HG03060 (cell line): ENCODE measurements at regions not wholly inside any gene's neighbourhood (a gene's known extent, or its start where the extent isn't known, plus 50 kb on each side); places are given as distances from the start of the nearest gene placed in this dataset.

ENCODE experiments used
- ATAC-seq: cut with Tn5 transposase; IDR thresholded peaks from one replicate; pipeline ENCODE4 v1.9.1; 2021; ENCODE audit warnings: low read depth, moderate number of reproducible peaks; ENCODE audit not compliant: unreplicated experiment

DNA sequence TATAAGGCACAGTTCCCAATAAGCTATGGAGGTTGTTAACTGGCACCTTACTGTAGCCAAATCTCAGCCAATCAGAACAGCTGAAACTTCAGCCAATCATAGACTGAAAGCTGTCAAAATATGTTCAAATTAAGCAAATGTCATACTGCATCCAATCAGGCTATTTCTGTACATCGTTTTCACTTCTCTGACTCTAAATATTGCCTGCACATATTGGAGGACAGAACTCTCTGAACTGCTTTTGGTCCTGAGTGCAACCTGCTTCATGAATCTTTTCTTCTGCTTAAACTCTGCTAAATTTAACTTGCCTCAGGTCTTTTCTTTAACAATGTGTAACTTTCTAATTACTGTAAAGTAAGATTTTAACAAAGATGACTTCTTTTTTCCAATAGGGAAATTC, 1198.9 kb upstream of the PCDH7 start:
- ATAC-seq = no peak

DNA sequence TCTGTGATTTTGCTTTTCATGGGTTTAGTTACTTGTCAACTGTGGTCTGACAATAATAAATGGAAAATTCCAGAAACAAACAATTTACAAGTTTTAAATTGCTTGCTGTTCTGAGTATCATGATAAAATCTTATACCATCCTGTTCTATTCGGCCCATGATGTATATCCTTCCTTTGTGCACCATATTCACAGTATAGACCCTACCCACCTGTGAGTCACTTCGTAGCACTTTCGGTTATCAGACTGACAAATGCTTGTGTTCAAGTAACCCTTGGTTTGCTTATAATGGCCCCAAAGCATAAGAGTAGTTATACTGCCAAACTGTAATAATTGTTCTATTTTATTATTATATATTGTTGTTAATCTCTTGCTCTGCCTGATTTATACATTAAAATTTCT, 1183.4 kb upstream of the PCDH7 start:
- ATAC-seq = no peak

DNA sequence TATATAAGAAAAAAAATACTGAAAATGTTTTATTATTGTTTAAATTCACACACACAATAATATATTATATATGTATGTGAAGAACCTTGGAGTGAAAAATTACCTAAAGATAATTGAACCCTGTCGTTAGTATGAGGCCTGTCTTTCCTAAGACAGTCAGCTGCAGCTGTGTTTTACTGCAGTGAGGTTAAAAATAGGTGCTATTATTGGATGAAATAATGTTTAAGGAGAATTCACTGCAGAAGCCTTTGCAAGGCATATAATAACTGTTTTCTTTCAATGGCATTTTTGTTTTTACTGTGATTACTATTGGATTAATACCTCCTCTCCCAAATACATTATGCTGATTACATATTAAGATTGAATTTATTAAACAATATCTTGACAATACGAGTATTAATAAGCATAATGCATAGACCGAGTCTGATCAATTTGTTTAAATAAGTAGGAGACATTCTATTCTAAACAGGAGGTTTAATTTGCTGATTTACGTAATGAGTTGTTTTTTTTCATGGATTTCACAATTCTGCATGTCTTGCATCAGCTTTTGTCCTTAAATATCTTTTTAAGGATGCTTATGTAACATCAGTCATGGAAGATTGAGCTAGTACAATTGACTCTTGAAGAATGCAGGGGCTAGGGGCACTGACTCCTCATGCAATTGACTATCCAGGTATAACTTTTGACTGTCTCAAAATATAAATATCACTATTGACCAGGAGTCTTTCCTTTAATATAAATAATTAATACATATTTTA, 1181.1 kb upstream of the PCDH7 start:
- ATAC-seq = no peak

DNA sequence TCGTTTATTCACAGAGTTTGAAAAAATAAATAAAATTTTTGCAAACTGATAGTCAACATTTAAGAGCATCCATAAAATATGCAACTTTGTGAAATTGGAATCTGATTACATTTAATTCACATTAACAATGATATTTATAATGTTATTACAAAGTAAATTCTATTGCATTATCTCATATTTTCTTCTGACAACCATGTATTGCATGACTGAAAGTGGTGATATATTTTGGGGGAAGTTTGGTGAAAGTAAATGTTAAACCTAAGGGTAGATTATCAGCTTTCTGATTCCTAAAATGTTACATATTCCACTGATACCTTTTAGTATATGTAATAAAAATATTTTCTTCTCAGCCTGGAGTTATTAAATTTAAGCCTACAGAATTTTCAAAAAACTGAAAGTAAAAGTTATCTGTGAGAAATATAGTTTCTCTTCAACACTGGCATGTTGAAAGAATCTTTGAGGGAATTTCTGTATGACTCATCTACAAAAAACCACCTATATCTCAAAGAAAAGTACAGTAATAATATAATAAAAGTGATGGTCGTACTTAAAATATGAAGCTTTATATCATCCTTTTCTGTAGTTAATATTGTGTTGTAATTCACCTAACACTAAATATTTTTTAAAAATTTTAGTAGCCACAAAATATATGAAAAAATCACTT, 1179.6 kb upstream of the PCDH7 start:
- ATAC-seq = peak; percentile 51

DNA sequence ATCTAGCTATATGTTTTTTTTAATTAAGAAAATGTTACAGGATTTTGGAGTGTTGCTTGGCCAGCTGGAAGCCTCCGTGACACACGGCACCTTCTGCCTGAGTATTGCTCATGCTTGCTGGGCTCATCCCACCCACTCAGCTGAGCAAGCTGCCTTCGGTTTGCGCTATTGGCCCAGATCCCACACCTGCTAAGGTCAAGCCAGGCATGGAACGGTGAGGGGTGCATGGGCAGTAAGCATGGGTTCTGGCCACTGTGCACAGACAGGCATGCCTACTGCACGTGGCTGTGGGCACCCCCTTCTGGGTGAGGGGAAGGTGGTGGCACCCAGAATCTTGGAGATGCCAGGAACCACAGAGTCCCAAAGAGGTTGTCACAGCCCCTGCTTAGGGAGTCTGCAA, 1178.4 kb upstream of the PCDH7 start:
- ATAC-seq = no peak

DNA sequence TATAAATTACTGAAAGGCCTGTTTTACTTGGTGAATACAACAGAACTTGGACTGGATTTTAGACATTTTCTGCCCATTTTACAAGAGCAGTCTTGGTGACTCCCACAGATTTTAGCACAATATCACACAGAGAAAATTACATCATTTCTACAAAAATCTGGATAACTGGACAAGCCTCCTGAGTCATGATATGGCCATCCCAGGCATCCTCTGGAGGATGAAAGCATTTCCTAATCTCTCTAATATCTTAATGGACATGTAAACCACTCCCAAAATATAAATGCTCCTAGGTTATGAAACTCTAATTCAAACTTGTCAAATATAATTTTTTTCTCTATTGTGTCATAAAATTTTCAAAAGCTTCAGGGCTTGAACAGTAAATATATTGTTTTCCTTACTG, 1170.8 kb upstream of the PCDH7 start:
- no peak for ATAC-seq

DNA sequence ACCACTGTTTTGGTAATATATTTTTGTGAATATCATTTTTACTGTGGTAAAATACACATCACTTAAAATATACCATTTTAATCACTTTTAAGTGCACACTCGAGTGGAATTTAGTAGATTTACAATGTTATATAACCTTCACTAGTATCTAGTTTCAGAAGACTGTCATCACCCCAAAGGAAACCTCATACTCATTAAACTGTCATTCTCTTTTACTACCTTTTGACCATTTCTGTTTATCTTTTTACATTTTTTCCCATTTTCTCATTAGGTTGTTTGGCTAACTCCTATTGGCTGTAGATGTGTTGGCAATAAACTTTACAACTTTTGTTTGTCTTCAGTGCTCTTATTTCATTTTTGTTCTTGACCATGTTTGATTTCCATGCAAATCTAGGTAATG, 1168.3 kb upstream of the PCDH7 start:
- no peak for ATAC-seq

DNA sequence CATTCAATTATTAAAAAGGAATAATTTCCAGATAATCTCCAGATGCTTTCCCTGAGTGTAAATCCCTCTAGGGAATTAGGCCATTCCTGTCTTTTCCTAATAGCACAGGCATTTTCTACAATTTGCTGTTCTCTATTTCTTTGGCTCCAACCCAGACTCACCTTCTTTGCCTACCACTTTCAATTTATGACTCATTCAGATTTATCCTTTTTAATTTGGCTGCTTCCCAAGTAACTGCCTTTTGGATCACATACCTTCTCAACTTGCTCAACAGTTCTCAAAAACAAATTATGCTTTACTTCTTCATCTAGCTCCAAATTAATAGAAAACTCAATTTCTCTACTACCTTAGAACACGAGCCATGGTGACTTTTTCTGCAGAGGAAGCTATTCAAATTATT, 1166.3 kb upstream of the PCDH7 start:
- no peak for ATAC-seq

DNA sequence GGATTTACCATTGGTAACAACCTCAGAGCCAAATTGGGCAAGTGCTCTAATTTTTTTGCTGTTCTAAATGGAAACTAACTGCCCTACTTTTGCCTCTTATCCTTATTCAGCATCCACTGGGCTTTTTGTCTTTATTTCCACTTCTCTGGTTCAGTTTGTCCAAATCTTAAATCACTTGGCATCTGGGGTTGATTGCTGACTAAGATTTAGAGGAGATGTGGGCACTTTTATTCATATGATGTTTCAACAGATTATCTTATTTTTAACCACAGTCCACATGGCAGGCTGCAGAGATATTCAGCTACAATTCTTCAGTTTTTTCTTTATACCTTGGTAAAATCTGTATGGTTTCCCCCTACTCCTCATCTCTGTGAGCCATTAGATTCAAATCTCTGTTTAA, 1161.4 kb upstream of the PCDH7 start:
- no peak for ATAC-seq

DNA sequence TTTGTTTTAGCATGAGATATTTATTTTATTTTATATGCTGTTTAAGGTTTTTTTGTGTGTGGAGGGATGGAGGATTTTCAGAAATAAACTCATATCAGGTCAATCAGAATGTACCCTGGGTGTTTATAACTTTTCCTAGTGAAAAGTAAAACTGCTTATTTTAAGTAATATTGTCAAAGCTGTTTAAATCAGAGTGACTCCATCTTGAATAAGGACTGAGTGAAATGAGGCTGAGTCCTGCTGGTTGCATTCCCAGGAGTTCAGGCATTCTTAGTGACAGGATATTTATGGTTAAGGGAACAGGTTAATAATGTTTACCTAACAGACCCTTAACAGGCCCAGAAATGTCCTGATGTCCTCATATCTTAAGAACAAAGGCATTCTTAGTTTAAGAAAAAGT, 1160.9 kb upstream of the PCDH7 start:
- ATAC-seq = no peak

DNA sequence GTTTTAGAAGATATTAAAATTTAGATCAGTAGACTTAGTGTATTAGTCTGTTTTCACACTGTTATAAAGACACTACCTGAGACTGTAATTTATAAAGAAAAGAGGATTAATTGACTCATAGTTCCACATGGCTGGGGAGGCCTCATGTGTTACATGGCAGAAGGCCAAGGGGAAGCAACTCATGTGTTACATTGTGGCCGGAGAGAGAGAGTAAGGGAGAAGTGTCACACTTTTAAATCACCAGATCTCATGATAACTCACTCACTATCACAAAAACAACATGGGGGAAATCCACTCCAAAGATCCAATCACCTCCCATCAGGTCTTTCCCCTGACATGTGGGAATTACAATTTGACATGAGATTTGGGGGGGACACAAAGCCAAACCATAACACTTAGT, 1159.7 kb upstream of the PCDH7 start:
- no peak for ATAC-seq

DNA sequence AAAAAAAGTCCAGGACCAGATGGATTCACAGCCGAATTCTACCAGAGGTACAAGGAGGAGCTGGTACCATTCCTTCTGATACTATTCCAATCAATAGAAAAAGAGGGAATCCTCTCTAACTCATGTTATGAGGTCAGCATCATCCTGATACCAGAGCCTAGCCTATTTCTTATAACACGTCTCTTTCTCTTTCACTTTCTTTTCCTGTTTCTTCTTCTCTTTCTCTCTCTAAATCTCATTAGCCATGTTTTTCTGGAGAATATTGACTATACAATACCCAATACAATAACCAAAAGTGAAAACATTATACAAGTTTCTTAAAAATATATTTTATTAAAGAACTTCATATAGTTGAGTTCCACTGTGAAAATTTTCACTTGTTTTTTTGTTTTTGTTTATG, 1154.9 kb upstream of the PCDH7 start:
- ATAC-seq = no peak

DNA sequence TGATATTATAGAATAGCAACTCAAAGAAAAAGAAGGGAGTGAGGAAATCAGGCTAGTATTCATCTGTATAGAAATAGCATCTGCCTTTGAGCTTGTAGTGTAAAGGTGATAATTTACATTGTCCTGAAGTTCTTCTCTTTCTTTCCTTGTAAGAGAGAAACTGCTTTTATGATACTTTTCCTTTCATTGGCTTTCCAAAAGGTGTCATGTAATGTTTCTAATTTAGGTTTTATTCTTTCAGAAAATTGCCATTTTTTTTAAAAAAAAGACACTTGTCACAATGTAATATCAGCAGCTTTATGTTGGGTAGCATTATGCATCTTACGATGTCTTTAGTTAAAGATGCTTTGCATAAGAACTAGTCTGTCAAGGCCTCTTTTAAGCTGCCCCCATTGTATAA, 1153.8 kb upstream of the PCDH7 start:
- no peak for ATAC-seq

DNA sequence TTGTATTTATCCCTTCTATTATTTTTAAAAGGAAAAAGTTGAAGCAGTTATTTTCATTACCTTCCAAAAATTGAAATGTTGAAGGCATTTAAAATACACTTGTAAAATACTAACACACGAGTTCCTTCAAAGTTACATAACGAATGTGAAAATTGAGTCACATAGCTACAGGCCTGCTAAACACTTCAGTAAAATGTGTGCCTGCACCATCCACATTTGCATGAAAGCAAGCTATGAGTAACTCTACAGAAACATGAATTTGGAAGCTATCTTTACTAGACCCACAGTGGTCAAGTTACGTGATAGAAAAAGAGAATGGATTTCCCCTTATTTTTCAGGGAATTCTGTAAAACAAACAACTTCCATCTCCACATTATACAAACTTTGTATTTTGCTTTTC, 1148.8 kb upstream of the PCDH7 start:
- ATAC-seq = no peak

DNA sequence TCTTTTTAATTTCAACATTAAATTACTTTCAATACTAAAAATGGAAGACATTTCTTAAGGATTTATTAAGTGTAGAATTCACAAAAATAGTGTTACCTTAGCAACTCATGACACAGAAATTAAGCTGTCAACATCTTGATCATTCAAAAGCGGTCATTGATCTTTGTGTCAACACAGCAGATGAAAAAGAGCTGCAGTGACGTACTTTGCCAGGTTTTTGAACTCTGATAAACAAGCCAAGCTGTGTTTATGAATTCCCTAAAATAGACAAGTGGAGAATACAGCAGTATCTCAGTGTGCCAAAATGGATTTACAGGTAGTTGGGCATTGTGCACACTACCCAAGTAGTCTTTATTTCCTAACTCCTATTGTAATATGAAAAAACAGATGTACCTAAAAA, 1141.8 kb upstream of the PCDH7 start:
- ATAC-seq = no peak

DNA sequence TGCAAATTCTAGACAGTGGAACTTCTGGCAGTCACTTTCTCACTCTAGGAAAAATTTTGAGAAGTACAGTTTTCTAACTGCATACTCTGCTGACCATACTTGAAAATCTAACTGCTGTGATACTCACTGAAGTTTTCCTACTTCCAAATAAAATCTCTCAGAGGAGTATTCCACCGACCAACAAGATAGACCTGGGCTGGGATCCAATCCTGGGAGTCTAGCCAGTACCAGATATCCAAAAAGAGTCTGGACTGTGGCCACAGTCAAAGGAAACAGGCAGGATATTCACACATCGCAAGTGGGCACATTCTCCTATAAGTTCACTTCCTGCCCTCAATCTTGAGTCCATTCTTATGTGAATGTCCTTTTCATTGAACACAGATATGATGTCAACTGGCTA, 1138.7 kb upstream of the PCDH7 start:
- ATAC-seq = no peak

DNA sequence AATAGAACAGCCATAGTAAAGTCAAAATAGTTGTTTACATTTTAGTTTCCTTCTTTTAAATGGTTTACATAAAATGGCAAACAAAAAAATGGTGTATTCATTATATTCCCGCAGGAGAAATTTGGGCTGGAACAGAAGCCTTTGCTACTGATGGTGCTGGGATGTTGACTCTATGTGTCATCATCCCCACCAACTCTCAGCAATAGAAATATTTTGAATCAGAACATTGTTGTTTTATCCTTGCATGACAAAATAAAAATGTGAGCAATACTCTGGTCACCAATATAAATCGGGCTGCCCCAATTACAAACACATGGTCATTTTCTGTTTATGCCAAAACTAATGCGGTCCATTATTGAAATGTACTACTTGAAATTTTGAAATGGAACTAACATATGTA, 1131.6 kb upstream of the PCDH7 start:
- no peak for ATAC-seq

DNA sequence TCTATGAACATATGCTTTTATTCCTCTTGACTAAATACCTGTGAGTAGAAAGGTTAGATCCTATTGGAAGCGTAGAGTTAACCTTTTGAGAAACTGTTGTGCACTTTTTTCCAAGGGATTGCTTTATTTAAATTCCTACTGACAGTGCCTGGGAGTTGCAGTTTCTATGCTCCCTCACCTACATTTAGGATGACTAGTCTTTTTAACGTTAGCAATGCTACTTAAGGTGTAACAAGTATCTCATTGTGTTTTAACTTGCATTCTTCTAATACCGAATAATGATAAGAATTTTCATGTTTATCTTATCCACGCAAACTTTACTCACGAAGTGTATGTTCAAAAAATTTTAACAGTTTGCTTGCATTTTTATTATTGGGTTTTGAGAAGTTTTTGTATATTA, 1123.9 kb upstream of the PCDH7 start:
- no peak for ATAC-seq

DNA sequence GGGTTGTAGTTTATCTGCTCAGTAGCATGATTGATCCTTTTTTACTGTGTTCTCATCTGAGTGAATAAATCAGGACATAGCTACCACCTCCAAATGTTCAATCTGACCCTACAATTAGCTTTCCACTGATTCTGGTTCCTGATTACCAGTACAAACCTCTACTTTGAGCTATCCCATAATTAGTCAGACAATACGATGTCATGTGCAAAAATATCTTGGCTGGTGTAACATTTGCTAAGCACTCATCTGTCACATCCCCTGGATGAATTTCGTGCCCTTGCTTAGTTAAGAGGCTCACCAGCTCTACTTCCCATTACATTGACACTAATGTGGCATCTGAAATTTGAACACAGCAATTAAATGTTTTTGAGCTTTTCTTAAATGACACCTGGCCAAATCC, 1101.0 kb upstream of the PCDH7 start:
- ATAC-seq = no peak

DNA sequence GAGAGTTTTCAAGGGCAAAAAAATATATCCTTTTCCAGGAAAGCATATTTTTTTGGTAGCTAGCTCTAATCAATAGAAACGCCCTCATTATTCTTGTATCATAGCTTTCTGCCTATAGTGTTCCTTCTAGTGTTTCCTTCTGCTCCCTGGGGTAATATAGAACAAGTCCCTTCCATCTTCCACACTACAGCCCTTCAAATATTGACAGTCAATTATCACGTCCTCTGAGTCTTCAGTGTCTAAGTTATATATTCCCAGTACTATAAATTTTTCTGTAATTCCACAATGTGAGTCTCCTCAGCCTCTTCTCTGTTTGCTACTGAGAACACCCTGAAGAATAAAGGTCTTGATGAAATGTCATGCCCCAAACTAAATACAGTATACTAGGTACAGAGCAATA, 1088.0 kb upstream of the PCDH7 start:
- no peak for ATAC-seq

DNA sequence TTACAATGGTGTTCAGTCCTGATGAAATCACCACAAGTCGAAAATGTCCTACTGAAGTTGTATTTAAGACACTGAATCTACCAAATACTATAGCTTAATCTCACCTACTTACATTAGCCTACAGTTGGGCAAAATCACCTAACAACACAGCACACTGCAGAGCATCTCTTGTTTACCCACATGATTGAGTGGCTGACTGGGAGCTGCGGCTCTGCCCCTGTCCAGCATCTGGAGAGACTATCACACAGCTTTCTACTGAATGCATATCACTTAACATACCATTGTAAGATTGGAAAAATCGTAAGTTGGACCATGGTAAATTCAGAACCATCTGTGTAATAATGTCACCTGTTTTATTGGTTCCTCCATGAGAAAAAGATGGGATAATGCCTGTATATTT, 1083.2 kb upstream of the PCDH7 start:
- ATAC-seq = no peak

DNA sequence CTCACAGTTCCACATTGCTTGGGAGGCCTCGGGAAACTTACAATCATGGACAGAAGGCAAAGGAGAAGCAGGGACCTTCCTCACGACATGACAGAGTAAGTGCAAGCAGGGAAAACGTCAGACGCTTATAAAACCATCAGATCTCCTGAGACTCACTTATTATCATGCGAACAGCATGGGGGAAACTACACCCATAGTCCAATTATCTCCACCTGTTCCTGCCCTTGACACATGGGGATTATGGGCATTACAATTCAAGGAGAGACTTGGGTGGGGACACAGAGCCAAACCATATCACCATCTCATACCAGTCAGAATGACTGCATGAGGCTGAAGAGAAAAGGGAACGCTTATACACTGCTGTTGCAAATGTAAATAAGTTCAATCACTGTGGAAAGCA, 1066.9 kb upstream of the PCDH7 start:
- no peak for ATAC-seq

DNA sequence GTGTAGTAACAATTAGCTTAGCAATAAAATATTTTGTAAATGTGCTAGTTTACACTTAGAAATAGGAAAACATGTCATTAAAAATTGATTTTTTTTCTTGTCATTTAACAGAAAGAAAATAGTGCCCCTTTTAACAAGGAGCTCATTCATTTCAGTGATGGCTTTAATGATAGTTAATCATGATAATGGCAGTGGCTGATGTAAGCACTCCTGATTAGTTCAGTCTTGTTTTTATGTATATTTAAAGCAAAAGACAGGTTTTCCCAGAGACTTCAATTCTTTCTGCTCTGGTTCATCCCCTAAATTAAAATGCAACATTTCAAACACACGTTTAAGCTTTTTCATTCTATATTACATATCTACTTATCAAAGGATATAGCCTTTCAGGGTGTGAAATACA, 1039.5 kb upstream of the PCDH7 start:
- no peak for ATAC-seq
